ENCODE measurements at regions not wholly inside any gene's neighbourhood (a gene's known extent, or its start where the extent isn't known, plus 50 kb on each side); places are given as distances from the start of the nearest gene placed in this dataset.

DNA sequence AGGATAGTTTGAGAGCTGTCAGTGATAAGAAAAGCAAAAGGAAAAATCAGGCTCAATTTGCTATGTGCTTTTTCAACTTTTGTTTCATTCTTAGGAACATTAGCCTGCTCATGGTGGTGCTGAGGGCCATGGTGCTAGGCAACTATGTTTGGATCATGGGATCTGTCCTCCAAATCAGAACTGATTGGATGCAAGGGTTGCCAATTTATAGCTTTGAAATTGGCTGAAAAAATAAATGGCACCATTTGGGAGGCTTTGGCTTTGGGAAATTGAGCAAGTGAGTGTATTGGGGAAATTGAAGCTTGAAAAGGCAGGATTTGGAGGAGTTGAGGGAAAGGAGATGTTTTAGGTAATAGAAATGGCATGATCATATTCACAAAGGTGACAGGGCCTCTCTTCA, 103.8 kb downstream of the CYP26A1 start:
- in situ Hi-C loops (cut with HindIII; ENCODE audit: low sequenced_read_pairs): loop anchor here (10.0 kb wide), 1 partner anchor 73 kb away; no protein-coding TSS in a partner anchor

GRCh38 chr10:93178226-93178625, 104.5 kb downstream of the CYP26A1 start:
- in situ Hi-C loops (cut with HindIII; ENCODE audit: low sequenced_read_pairs): loop anchor here (10.0 kb wide), 1 partner anchor 73 kb away; no protein-coding TSS in a partner anchor

DNA sequence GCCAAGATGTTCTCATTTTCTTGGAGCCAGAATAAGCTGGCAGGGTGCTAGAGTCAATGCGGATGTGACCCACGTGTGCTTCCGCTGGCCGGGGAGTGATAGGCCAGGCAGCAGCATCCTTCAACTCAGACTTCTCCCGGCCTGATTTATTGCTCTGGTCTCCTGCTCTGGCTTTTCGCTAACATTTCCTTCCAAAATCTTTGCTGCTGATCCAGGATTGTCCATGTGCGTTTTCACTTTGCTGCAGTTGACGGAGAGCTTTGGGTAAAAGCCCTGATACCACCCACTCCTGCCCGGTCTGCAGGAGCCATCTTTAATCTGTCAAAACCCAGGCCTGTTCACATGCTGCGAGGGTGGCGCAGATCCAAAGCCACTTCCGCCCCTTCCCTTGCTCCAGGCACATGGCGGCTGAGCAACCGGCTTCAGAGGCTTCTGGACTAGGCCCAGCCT, 106.8 kb downstream of the CYP26A1 start:
- in situ Hi-C loops (cut with HindIII; ENCODE audit: low sequenced_read_pairs): no loop called here

DNA sequence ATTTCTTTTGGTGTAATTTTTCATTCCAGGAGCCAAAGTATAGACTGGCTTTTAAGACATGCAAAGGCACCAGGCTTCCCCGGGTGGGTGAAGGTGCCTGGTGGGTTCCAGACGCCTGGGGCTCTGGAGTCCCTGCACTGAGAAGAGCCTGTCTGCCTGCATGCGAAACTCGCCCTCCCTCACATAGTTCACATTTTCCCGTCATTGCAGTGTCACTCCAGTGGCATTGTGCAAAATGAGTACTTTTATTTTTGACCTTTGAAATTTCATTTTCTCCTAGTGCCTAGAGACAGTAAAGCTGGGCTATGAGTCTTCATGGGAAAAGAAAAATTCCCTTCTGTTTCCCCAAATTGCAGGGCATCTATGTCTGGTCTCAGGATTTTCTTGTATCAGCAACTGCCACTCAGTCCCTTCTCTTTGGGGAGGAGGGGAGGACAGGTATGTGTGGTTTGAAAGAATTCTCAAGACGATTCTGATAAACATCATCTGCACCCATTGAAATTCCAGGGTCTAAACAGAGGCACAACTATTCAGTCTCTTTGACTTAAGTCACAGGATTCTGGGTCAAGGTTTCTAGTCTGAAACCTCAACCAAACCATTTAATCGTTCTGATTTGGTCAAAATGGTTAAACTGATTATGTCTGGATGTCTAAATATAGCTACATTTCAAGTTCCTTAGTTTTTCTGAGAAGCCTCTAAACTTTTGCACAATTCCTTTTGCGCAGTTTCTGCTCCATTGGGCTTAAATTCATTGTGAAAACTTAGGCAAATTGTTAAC, 107.8 kb downstream of the CYP26A1 start:
- in situ Hi-C loops (cut with HindIII; ENCODE audit: low sequenced_read_pairs): no loop called here

DNA sequence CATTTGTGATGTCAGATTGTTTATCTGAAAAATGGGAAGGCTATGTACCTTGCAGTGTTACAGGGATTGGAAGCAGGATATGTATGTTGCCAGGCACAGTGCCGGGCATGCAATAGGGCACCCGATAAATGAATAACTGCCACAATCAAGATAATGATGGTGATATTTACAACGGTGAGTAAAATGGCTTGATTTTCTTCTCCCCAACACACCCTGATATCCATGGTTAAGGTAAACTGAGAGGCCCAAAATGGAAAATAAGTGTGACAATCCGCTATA, 108.3 kb downstream of the CYP26A1 start:
- in situ Hi-C loops (cut with HindIII; ENCODE audit: low sequenced_read_pairs): no loop called here

DNA sequence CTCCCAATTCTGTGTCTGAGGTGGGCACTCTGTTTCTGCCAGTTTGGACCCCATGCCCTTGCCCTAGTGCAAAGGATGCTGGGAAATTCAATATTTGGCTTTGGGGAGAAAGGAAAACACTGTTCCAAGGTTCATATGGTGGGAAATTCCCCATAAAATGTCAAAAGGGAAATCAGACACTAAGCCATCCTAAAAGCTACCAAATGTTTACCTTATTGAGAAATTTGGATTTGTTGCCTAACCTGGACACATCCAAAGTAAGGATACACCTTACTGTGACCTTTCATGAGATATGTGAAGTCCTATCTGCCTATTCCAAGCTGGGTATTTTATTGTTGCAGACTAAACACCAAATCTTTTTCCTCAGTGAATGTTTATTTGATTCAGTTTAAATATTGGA, 109.1 kb downstream of the CYP26A1 start:
- in situ Hi-C loops (cut with HindIII; ENCODE audit: low sequenced_read_pairs): no loop called here

DNA sequence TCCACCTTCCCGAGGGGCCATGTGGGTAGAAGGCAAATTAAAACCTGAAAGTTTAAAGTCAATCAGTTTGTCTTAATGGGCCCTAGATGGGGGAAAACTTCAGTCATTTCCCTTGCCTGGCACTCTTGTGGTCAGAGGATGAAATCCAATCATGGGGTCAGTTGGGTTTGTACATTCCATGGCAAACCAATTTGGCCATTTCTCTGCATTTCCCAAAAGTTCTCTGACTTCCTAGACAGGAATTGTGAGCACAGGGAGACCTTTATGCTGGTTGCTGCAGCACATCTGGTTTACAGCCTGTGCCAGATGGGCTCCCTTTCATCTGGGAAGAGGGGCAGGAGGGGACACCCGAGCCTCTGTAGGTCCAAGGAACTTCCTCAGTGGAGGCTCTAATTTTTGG, 113.0 kb downstream of the CYP26A1 start:
- in situ Hi-C loops (cut with HindIII; ENCODE audit: low sequenced_read_pairs): no loop called here

- in situ Hi-C loops (cut with HindIII; ENCODE audit: low sequenced_read_pairs): no loop called here
Measured at GRCh38 chr10:93189944-93190343, 116.3 kb downstream of the CYP26A1 start.

DNA sequence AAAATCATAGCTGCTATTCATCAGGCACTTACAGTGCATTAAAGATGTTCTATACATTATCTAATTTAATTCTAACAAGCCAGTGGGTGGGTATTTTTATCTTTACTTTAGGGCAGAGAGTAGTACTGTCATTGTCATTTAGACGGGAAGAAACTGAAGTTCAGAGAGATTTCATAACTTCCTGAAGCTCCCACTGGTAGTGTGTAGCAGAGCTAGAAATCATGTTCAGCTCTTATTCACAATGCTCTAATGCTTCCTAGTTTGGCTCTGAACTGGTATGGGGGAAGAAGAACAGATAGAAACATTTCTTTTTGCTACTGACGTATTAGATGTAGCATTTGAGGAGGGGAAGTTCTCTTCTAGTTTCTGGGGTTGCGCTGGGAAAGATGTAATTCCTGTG, 116.7 kb downstream of the CYP26A1 start:
- in situ Hi-C loops (cut with HindIII; ENCODE audit: low sequenced_read_pairs): no loop called here

GRCh38 chr10:93193906-93194305, 120.2 kb downstream of the CYP26A1 start:
- in situ Hi-C loops (cut with HindIII; ENCODE audit: low sequenced_read_pairs): no loop called here

- in situ Hi-C loops (cut with HindIII; ENCODE audit: low sequenced_read_pairs): loop anchor here (5.0 kb wide), 1 partner anchor 81 kb away; no protein-coding TSS in a partner anchor
Measured at GRCh38 chr10:93198401-93199131, 124.9 kb downstream of the CYP26A1 start.

GRCh38 chr10:93199191-93199751, 125.6 kb downstream of the CYP26A1 start:
- in situ Hi-C loops (cut with HindIII; ENCODE audit: low sequenced_read_pairs): loop anchor here (5.0 kb wide), 1 partner anchor 82 kb away; no protein-coding TSS in a partner anchor

GRCh38 chr10:93204494-93205485, 131.1 kb downstream of the CYP26A1 start:
- in situ Hi-C loops (cut with HindIII; ENCODE audit: low sequenced_read_pairs): no loop called here

DNA sequence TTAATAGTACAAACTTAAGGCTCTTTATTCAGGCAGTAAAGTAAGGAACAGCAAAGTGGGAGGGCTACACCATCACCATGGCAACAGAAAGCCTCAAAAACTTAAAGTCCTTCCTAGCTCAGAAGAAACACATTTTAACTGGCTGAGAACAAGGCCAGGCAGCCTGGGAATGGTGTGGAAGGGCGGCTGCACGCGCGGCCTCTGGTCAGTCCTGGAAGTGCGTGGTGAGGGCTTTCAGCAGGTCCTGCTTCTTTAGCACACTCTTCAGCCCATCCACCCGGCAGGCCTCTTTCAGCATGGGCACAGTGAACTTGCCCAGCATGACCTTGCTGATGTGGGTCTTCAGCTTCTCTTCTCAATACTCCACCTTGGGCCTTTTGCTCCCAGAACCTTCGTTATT, 133.0 kb downstream of the CYP26A1 start:
- in situ Hi-C loops (cut with HindIII; ENCODE audit: low sequenced_read_pairs): no loop called here

- in situ Hi-C loops (cut with HindIII; ENCODE audit: low sequenced_read_pairs): no loop called here
Measured at GRCh38 chr10:93208717-93209464, 135.2 kb downstream of the CYP26A1 start.

GRCh38 chr10:93211991-93212390, 138.3 kb downstream of the CYP26A1 start:
- in situ Hi-C loops (cut with HindIII; ENCODE audit: low sequenced_read_pairs): no loop called here

DNA sequence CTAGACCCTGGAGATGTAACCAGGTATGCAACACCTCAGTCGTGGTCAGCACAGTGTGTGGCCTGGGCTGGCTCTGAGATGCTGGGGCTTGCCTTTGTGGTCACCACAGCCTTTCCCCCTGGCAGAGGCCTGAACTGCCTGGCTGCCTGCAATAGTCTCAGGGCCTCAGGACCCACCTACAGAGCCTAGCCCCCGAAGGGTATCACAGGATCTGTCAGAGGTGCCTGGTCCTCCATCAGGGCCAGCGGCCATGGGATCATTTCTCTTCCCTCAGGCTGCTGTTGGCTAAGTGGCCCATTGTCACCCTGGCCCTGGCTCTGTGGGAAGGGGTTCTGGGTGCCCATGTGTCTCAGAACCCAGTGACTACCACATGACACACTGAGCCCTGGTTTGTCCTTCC, 141.6 kb downstream of the CYP26A1 start:
- in situ Hi-C loops (cut with HindIII; ENCODE audit: low sequenced_read_pairs): no loop called here

- in situ Hi-C loops (cut with HindIII; ENCODE audit: low sequenced_read_pairs): no loop called here
Measured at GRCh38 chr10:93216341-93216985, 142.8 kb downstream of the CYP26A1 start.

DNA sequence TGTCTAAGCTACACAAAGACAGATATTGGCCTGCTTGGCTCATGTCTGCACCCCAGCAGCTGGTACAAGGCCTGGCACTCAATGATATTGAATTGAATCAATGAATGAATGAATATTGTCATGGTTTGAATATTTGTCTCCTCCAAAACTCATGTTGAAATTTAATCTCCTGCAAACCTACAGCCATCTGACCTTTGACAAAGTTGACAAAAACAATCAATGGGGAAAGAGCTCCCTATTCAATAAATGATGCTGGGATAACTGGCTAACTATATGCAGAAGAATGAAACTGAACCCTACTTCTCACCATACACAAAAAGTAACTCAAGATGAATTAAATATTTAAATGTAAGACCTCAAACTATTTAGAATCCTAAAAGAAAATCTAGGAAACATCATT, 144.7 kb downstream of the CYP26A1 start:
- in situ Hi-C loops (cut with HindIII; ENCODE audit: low sequenced_read_pairs): no loop called here

- in situ Hi-C loops (cut with HindIII; ENCODE audit: low sequenced_read_pairs): no loop called here
Measured at GRCh38 chr10:93219347-93219746, 145.7 kb downstream of the CYP26A1 start.

All from DLD1 (cell line).